ENCODE measurements at regions not wholly inside any gene's neighbourhood (a gene's known extent, or its start where the extent isn't known, plus 50 kb on each side); places are given as distances from the start of the nearest gene placed in this dataset.

DNA sequence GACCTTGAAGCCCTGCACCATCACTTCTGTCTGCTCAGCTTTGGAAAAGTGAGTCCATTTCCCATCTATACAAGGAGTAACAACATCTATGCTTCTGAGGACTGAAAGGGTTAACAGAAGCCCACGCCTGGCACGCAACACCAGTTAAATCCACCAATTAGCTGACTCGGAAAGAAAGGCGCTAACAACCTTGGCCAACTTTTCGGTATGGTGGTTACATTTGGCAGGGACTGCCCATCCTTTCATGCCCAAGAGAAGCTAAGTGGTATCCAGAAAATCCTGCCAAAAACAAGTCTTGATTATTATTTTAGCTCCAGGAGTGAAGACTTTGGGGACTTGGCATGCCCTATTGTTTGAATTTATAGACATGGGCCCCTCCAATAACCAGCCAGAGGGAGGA lies 202.3 kb upstream of the RPL38 start:
- TF ChIP-seq, protein P1, sequence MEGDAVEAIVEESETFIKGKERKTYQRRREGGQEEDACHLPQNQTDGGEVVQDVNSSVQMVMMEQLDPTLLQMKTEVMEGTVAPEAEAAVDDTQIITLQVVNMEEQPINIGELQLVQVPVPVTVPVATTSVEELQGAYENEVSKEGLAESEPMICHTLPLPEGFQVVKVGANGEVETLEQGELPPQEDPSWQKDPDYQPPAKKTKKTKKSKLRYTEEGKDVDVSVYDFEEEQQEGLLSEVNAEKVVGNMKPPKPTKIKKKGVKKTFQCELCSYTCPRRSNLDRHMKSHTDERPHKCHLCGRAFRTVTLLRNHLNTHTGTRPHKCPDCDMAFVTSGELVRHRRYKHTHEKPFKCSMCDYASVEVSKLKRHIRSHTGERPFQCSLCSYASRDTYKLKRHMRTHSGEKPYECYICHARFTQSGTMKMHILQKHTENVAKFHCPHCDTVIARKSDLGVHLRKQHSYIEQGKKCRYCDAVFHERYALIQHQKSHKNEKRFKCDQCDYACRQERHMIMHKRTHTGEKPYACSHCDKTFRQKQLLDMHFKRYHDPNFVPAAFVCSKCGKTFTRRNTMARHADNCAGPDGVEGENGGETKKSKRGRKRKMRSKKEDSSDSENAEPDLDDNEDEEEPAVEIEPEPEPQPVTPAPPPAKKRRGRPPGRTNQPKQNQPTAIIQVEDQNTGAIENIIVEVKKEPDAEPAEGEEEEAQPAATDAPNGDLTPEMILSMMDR (conservative IDR thresholded peaks at IDR 0.05; ENCODE audit: control insufficient read depth, insufficient read depth, low read depth, low read length) = no peak
- DNase-seq (ENCODE audit: low read depth) = no peak
- no peak overlapping the region for H3K4me3 ChIP-seq (ENCODE audit: control insufficient read depth, low read depth, low read length)

DNA sequence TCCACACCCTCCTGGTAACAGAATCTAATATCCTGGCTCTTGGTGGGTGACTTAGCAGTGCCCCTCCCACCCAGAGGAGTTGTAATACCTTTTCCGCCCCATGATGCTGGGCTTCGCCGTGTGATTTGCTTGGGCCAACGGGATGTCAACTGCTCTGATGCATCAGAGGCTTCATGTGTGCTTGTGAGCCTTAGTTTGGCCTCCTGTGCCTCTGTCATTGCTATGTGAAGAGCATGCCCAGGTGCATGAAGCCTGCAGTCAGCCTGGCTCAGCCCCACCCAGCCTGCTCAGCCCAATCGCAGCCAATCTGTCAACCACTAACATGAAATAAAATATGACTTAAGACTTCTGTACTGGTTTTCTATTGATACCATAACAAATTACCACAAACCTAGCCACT lies 201.2 kb upstream of the RPL38 start:
- no peak overlapping the region for H3K4me3 ChIP-seq (ENCODE audit: control insufficient read depth, low read depth, low read length)
- no peak for DNase-seq (ENCODE audit: low read depth)
- TF ChIP-seq, protein P1 (conservative IDR thresholded peaks at IDR 0.05; ENCODE audit: control insufficient read depth, insufficient read depth, low read depth, low read length) = no peak

DNA sequence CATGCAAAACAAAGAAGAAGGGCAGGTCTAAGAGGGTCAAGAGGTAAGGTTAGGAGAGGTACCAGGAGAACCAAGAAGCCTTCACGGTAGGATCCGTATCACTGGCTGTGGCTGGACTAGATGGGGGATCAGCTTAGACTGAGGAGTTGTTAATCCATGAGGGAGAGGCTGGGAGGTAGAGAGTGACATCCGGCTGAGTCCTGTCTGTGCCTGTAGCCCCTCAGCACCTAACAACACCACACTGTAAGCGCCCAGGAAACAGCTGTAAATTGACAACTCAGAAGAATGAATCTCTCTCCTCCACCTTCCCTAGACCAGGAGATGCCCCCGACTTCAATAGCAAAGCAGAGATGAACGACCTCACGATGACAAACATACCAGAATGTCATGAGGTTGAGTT lies 199.4 kb upstream of the RPL38 start:
- TF ChIP-seq, protein P1 (conservative IDR thresholded peaks at IDR 0.05; ENCODE audit: control insufficient read depth, insufficient read depth, low read depth, low read length) = no peak
- DNase-seq (ENCODE audit: low read depth) = no peak
- H3K4me3 ChIP-seq (ENCODE audit: control insufficient read depth, low read depth, low read length) = no peak overlapping the region

DNA sequence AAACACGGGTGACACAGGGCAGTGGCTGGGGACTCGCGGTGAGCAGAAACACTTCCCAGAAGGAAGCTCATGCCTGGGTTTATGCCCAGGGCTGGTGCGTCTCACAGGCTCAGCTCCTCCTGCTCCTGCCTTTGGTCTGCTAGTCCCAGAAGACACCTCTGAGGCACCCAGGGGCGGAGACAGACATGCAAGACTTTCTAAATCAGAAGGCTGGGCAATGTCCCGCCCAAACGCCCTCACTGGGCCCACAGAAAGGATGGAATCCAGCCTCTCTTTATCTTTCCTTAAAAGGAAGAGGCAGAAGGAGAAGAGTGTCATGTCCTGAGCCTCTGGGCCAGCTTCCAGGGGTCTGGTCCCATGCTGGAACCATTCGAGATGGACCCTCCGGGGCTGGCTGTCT lies 197.7 kb upstream of the RPL38 start:
- TF ChIP-seq, protein P1 (conservative IDR thresholded peaks at IDR 0.05; ENCODE audit: control insufficient read depth, insufficient read depth, low read depth, low read length) = no peak
- DNase-seq (ENCODE audit: low read depth) = no peak

DNA sequence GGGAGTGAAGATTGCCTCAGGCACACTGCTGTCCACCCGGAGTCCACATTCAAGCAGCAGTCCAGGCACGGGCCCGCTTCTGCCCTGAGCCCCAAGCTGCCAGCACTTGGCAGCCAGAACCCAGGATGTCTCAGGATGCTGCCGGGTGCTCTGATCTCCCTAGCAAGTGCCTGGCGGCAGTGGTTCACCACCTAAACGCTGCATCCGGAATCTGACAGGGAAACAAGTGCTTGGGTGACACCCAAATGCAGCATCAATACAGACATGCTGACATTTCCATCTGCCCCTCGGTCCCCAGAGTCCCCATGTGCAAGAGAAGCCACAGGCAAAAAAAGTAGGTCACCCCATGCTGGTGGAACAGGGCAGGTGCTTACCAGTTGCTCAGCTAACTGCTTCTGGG lies 197.1 kb upstream of the RPL38 start:
- TF ChIP-seq, protein P1 (conservative IDR thresholded peaks at IDR 0.05; ENCODE audit: control insufficient read depth, insufficient read depth, low read depth, low read length) = no peak
- no peak for DNase-seq (ENCODE audit: low read depth)

More for the DNA sequence above, 197.7 kb upstream of the RPL38 start:
- no peak overlapping the region for H3K4me3 ChIP-seq (ENCODE audit: control insufficient read depth, low read depth, low read length)

DNA sequence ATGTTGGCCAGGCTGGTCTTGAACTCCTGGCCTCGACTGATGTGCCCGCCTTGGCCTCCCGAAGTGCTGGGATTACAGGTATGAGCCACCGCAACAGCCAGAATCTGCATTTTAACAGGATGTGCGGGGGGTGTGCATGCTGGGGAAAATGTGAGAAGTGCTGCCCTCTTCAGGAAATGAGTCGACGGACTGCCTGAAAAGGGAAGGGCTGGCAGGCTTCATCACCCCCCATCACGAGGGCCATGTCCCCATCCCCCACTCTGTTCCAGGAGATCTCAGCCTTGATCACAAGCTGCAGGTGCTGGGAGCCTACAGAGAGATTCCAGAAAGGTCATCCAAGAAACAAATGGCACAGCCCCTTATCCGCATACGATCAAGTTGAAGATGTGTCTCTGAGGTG lies 195.3 kb upstream of the RPL38 start:
- H3K4me3 ChIP-seq (ENCODE audit: control insufficient read depth, low read depth, low read length) = no peak overlapping the region
- DNase-seq (ENCODE audit: low read depth) = peak; percentile 10
- TF ChIP-seq, protein P1 (conservative IDR thresholded peaks at IDR 0.05; ENCODE audit: control insufficient read depth, insufficient read depth, low read depth, low read length) = peak; percentile 33

More for the DNA sequence above, 197.1 kb upstream of the RPL38 start:
- H3K4me3 ChIP-seq (ENCODE audit: control insufficient read depth, low read depth, low read length) = no peak overlapping the region

DNA sequence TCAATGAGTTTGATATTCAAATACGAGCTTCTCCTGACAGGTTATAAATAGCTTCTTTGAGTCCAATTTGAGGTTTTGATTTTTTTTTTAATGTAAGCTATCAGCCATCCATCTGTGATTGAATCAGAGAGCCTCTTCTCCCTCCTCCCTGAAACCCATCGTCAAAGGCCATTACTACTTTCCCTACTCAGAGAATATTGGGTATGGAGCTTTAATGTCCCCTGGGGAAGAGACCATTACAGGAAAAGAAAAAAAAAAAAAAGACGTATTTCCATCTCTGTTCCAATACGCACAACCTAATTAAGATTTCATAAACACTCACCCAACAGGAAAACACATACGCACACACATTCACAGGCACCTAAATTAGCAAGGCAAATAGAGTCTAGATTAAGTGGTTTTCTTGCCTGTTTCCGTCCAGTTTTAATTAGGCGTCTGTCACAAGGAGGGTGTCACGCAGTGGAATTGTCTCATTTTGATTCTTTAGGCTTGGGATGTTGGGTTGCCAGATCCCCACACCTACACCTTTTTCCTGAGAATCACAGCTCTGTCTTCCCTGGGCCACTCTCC lies 194.3 kb upstream of the RPL38 start:
- DNase-seq (ENCODE audit: low read depth) = no peak

More for the DNA sequence above, 194.3 kb upstream of the RPL38 start:
- H3K4me3 ChIP-seq (ENCODE audit: control insufficient read depth, low read depth, low read length) = no peak overlapping the region
- TF ChIP-seq, protein P1 (conservative IDR thresholded peaks at IDR 0.05; ENCODE audit: control insufficient read depth, insufficient read depth, low read depth, low read length) = no peak
